ENCODE measurements at regions not wholly inside any gene's neighbourhood (a gene's known extent, or its start where the extent isn't known, plus 50 kb on each side); places are given as distances from the start of the nearest gene placed in this dataset.

- no peak for DNase-seq
- Histone ChIP-seq H3K9me3 (no peaks in the 10 kb centered on the region), H3K36me3 (replicated peaks in 1 of 2; ENCODE audit: control insufficient read depth in 1 of 2, insufficient read depth in 2 of 2, low read length in 1 of 2) (no peaks in the 10 kb centered on the region), H4K20me1 (ENCODE audit: insufficient read depth) (no peaks in the 10 kb centered on the region), H3K9me2 (no peaks in the 10 kb centered on the region), H3K9ac (no peak overlapping the region), H3K4me2 (no peak overlapping the region), H3K4me1 (ENCODE audit: control insufficient read depth in 1 of 2, insufficient read depth in 2 of 2, low read depth in 1 of 2, low read length in 1 of 2) (no peaks in the 10 kb centered on the region), H2AFZ (ENCODE audit: low read depth) (no peak overlapping the region), H3K27ac (ENCODE audit: low read depth in 2 of 2, low read length in 1 of 2) (no peak overlapping the region), H3K79me2 (ENCODE audit: insufficient read depth) (no peaks in the 10 kb centered on the region), H3K4me3 (ENCODE audit: low read depth in 2 of 2, low read length in 1 of 2) (no peak overlapping the region), H3F3A (replicated peaks; ENCODE audit: insufficient read depth) (no peaks in the 10 kb centered on the region), H3K27me3 (ENCODE audit: insufficient read depth) (no peaks in the 10 kb centered on the region)
- TF ChIP-seq GATA2 (CRISPR knock-in tag; IDR thresholded peaks at IDR 0.05) (no peak), FOXM1 (IDR thresholded peaks at IDR 0.05; ENCODE audit: low read depth) (no peak), CHD2 (IDR thresholded peaks at IDR 0.05; ENCODE audit: low read length, partially characterized antibody) (no peak), FOXJ3 (CRISPR knock-in tag; IDR thresholded peaks at IDR 0.05) (no peak)
- ChIA-PET CTCF (no interaction called here), POLR2A (no interaction called here)
- 0% methylated on average over 1 of the region's 1 CpG for WGBS (ENCODE audit: low lambda C conversion rate)
These were observed 576.9 kb downstream of the ADCYAP1 start for GRCh38 chr18:1481577-1481976.

GRCh38 chr18:1483385-1483784, 578.7 kb downstream of the ADCYAP1 start:
- TF ChIP-seq REST (IDR thresholded peaks at IDR 0.05; ENCODE audit: low read depth, low read length), result no peak
- no peak for TF ChIP-seq ELF1 (IDR thresholded peaks at IDR 0.05)
- no peak for TF ChIP-seq FOXM1 (IDR thresholded peaks at IDR 0.05; ENCODE audit: low read depth)
- TF ChIP-seq PBX3 (IDR thresholded peaks at IDR 0.05), result no peak
- TF ChIP-seq MXI1 (IDR thresholded peaks at IDR 0.05; ENCODE audit: low read depth, low read length), result no peak
- TF ChIP-seq RXRA (IDR thresholded peaks at IDR 0.05; ENCODE audit: borderline replicate concordance, low read depth), result no peak
- no peak for TF ChIP-seq GATA2 (CRISPR knock-in tag; IDR thresholded peaks at IDR 0.05)
- TF ChIP-seq ZBTB33 (IDR thresholded peaks at IDR 0.05; ENCODE audit: borderline replicate concordance, low read depth), result no peak
- TF ChIP-seq MAX (IDR thresholded peaks at IDR 0.05; ENCODE audit: low read depth), result no peak
- no peak for TF ChIP-seq RFX5 (IDR thresholded peaks at IDR 0.05; ENCODE audit: low read length)
- no peak for TF ChIP-seq RCOR1 (IDR thresholded peaks at IDR 0.05; ENCODE audit: low read length)
- TF ChIP-seq IRF3 (IDR thresholded peaks at IDR 0.05; ENCODE audit: low read depth, low read length), result no peak
- DNase-seq, result no peak
- no peak overlapping the region for H2AFZ ChIP-seq (ENCODE audit: low read depth)

More at GRCh38 chr18:1483385-1483784, 578.7 kb downstream of the ADCYAP1 start:
- no peaks in the 10 kb centered on the region for H3K9me2 ChIP-seq
- no peaks in the 10 kb centered on the region for H4K20me1 ChIP-seq (ENCODE audit: insufficient read depth)
- no peak overlapping the region for H3K4me3 ChIP-seq (ENCODE audit: low read depth in 2 of 2, low read length in 1 of 2)
- ChIA-PET CTCF (no interaction called here), POLR2A (no interaction called here)
- no peaks in the 10 kb centered on the region for H3F3A ChIP-seq (replicated peaks; ENCODE audit: insufficient read depth)
- H3K9me3 ChIP-seq, result no peaks in the 10 kb centered on the region
- no peaks in the 10 kb centered on the region for H3K79me2 ChIP-seq (ENCODE audit: insufficient read depth)
- no peaks in the 10 kb centered on the region for H3K4me1 ChIP-seq (ENCODE audit: control insufficient read depth in 1 of 2, insufficient read depth in 2 of 2, low read depth in 1 of 2, low read length in 1 of 2)
- no peak overlapping the region for H3K27ac ChIP-seq (ENCODE audit: low read depth in 2 of 2, low read length in 1 of 2)
- H3K9ac ChIP-seq, result no peak overlapping the region
- H3K36me3 ChIP-seq (replicated peaks in 1 of 2; ENCODE audit: control insufficient read depth in 1 of 2, insufficient read depth in 2 of 2, low read length in 1 of 2), result no peaks in the 10 kb centered on the region
- no peak overlapping the region for H3K4me2 ChIP-seq
- H3K27me3 ChIP-seq (ENCODE audit: insufficient read depth), result no peaks in the 10 kb centered on the region

All from SK-N-SH (cell line).